Amniotic stem cell (primary cell): ENCODE measurements at regions not wholly inside any gene's neighbourhood (a gene's known extent, or its start where the extent isn't known, plus 50 kb on each side); places are given as distances from the start of the nearest gene placed in this dataset.
"Not testable (repeated sequence)": the region's sequence is repeated elsewhere in the genome, so short reads cannot be mapped to it uniquely, and the experiment has no call there.

Experiments used
- DNase-seq: peaks from one replicate; lab custom pipeline; 2025; lab: John Stamatoyannopoulos, UW

DNA sequence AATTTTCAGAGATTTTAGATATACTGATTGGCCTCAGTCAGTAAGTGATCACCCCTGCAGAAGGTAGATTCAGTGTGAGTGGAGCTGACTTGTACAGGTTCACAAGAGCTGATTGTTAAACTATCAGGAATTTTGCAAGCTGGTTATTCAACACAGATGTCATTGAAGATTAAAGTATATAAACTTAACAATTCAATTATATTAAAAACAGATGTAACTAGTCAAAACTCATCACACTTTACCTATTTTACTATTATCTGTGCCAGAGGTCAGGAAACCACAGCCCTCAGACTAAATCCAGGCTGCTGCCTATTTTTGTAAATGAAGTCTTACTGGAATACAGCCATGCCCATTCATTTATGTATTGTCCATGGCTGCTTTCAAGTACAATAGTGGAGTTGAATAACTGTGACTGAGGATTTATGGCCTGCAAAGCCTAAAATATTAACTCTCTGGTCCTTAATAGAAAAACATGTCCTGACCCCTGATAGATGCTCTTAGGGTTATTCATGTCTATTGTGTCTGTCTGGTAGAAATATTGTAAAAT lies 429.3 kb upstream of the PDZRN3 start:
- no peak for DNase-seq

DNA sequence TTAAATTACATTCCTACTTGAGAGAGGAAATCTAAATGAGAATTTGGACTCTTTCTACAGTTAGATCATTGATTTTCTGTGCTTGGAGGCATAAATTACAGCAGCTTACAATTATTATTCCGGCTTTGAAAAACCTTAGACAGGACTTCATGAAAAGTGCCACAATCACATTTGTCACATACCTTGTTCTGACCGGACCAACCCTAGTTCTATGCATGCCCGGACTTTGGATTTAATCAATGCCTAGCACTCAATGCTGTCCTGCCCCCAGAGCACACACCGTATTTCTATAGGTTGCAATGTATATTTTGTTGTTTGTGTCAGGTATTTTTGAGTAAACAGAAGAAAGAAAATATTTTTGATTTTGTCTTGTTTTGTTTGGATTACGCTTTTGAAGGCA lies 424.7 kb upstream of the PDZRN3 start:
- no peak for DNase-seq

DNA sequence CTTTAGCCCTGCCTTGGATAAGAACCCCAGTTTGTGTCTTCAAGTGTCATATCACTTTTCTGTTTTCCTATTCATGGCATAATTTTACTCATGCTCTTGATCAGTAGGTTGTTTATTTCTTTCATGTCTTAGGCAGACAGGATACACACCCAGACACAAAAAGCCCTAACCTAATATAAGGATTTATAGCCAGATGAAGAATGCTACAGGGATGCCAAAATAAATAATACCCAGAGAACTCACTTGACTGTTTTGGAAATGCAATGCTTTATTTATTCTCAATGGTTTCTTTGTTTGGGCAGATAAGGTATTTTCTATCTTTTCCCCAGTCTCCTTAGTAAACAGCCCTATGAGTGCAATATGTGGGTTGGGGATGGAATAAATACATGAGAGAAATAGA lies 424.0 kb upstream of the PDZRN3 start:
- DNase-seq = no peak

DNA sequence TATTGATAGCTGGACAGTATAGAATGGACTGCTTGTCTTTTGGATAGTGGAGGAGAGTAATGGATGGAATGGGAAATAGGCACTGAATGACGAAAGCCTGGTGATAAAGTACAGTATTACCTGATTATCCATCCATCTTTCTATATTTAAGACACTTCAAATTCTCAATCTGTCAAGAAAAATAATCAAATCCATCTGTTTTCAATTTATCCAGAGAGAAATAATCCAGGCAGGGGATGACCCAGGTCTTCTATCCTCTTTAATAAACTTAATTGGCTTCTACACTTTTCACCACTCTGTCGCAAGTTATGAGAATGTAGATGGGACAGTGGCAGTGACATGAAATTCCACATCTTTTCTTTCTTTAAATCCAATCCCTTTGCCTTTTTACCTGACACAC lies 420.3 kb upstream of the PDZRN3 start:
- no peak for DNase-seq

DNA sequence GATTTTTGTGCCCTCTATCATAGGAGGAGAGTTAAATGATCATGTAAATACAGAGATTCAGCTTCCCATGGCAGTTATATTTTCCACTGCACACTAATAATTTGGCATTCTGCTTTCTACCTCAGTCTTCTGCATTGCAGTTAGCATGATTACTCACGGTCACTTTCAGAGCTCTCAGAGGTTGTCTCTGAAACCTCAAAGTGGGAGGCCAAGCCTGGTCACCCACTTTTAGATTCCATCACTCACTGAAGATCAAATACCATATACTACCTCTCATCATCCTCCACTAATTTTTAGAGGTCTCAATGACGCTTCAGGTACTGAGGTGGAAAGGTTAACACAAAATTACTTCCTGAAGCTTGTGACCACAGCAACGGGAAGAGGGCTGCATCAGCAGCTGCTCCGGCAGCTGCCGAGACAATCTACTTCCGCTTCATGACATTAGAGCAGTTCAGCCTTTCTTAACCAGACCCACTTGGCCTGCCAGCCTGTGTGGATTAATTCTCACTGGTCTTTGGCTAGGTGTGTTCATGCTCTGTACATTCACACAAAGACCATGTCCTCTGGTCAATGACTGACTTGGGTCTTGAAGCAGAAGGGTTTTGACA lies 416.4 kb upstream of the PDZRN3 start:
- no peak for DNase-seq

DNA sequence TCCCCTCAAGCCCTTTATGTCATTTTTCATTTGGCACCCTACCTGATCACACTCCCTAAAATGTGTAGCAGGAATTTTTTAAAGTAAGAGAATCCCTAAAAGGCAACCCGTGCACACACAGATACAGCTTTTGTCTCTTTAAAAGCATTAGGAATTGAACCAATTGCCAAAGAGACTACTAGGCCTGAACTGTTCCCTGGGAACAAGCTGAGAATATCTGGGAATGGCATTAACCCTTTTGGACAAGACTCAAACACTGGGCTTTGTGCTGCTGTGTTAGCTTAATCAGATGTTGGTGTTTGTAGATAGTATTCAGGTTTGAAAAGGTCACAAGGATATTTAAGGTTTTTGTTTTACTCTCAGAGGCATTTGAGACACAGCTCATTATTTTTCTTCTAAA lies 414.4 kb upstream of the PDZRN3 start:
- no peak for DNase-seq

DNA sequence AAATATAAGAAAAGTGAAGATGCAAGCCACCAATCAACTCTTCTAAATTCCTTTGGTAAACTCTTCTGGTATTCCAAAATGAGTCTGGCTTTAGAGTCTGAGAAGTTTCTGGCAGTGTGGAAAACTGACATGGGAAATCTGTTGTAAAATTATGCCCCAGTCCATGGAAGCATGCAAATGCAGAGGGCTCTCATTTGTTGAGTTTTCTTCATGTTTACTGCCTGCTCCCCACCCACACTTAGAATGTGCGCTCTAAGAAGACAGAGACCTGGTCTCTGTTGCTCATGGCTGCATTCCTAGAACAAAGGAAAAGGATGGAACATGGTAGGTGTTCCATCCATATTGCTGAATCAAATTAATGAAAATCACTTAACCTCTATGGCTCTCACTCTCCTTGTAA lies 411.8 kb upstream of the PDZRN3 start:
- DNase-seq = no peak

DNA sequence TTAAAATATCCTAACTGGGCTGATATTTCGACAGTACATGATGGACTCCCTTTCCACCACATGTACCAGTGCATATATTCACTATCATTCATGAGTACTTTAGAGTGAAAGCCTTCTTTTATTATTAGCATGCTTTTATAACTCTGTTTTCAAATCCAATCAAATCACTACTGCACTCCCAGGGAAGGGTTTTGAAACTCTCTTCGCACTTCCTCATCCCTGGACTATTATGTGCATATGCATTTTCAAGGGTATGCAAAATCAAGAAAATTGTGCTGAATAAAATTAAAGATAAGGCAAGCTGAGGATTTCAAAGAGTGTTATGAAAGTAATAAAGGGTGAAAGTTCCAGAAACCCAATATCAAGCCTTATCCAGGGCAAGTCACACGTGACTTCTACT lies 411.4 kb upstream of the PDZRN3 start:
- no peak for DNase-seq

DNA sequence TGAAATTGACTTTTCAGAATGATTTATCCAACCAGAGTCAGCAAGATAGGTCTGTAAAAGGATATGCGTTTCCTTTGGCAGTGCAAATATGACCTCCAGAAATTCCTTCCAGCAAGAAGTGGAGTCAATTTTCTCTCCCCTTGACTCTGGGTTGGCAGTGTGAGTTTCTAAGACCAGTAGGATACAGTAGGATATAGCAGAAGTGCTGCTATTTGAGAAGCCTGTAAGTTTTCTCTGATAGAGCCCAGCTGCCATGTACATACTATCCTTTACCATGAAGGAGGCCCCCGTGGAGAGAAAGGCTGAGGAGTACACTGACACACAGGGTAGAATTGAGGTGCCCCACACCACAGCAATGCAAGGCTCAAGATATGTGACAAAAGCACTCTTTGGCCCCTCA lies 409.1 kb upstream of the PDZRN3 start:
- no peak for DNase-seq

DNA sequence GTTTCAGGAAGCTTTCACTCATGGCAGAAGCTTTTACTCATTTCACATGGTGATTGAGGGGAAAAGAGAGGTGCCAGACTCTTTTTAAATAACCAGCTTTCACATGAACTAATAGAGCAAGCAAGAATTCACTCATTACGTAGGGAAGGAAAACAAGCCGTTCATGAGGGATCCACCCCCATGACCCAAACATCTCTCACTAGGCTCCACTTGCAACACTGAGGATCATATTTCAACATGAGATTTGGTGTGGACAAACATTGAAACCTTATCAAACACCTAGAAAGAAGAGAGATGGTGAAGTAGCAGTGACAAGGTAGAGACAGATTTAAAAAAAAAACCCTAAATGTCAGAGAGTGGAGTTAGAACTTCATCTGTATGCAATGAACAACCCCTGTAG lies 408.6 kb upstream of the PDZRN3 start:
- no peak for DNase-seq

DNA sequence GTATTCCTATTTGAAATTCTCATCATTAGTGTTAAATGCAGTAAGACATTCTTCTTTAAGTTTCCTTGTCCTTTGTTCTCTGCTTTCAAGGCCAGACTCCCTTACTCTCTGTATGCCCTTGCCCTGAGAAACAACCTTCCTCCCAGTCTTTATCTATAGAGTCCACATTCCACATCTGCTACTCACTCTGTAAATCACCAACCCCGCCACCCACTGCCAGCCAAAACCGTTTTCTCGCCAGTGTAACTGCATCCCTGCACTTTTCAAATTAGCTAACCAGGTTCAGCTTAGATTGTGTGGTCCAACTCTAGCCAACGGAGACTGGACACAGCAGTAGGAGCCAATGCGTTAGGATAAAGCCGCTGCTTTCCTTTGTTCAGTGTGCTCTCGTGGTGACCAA lies 402.4 kb upstream of the PDZRN3 start:
- DNase-seq = no peak

DNA sequence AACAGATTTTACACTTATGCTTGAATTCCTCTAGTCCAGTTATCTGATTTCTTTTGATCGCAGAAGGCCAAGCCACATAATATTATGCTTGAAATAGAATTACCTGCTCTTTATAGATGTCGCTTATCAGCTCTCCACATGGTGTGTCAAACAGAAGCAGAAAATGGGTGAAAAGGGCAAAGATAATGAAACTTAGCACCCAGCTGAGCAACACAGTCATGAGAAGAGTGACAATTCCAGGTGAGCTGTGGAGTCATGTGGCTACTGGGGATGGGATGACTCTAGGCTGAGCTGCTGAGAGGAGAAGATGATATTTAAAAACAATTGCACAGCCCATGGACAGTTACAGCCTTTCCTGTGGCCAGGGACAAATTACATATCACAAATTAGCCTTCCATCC lies 398.7 kb upstream of the PDZRN3 start:
- DNase-seq = no peak

DNA sequence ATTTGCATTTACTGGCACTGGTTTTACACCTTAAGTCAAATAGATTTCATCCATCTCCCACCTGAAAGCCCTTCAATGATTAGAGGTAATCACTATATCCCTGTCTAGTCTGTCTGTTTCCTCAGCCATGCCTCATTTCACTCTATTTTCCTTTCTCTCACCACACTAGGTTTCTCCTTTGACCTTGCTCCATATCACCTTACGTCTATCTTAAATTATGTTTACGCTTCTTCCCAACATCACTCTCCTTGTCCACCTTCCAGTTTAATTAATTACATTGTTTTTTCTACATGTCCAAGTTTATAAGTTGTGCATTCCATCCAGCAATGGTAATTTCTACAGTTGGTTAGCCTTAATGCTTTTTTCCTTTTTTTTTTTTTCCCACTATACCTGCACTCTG lies 396.7 kb upstream of the PDZRN3 start:
- no peak for DNase-seq

DNA sequence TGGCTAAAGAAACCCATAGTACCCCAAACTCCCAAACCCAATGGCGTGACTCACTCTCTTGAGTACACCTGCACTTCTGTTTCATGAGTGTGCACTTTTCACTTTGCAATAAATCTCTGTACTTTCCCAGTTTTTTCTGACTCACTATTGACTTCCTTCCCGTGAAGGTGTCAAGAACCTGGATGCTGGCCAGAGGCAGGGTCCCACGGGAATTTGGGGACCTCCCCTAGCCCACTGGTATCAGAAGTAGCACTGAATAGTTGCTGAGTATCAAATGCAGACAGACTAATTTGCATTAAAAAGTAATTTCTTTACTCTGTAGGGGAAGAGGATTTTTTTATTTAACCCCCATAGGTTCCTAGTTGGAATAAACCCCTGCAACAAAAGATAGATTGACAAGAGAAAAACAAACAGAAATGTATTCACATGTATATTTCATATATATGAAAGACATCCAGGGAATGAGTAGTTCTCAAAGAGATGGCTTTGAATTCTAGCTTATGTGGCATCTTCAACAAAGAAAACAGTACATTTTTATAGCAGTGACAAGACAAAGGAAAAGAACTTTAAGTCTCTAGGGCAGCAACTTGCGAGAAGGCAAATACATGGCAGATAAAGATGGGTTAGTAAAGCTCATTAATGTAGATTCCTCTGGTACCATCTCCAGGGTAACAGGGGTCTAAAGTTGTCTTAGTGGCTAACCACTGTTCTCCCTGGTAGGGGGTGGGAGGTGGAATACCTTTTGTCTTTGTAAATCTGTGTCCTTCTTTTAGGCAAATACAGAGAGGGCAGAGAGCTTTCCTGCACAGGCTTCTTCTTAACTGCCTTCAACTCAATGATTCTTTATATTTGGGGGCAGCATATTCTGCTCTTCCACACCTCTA lies 385.5 kb upstream of the PDZRN3 start:
- DNase-seq = no peak

DNA sequence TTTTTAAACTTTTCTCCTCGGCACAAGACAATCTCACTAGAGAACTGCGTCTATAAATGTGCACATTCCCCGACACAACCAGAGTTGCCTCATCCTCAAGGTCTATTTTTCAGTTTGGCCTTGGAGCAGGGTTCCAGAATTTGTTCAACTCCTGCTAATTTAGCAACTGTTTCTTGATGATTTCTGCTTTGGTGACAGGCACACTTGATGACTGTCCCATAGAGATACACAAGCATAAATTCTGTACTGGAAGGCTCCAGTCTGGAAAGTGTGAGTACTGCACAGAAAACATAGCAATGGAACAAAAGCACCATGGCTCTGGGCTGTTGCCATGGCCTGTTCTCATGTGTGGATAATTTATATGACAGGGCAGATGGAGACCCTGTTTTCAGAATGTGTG lies 379.6 kb upstream of the PDZRN3 start:
- no peak for DNase-seq

DNA sequence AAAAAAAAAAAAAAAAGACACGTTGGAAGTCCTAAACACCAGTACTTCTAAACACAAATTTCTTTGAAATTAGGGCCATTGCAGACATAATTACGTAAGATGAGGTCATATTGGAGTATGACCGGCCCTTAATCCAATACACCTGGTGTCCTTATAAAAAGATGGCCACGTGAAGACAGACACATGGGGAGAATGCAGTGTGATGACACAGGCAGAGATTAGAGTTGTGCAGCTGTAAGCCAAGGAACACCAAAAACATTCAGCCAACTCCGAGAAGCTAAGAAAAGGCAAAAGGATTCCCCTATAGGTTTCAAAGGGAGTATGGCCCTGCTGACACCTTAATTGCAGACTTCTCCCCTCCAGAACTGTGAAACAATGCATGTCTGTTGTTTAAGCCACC lies 379.0 kb upstream of the PDZRN3 start:
- no peak for DNase-seq

DNA sequence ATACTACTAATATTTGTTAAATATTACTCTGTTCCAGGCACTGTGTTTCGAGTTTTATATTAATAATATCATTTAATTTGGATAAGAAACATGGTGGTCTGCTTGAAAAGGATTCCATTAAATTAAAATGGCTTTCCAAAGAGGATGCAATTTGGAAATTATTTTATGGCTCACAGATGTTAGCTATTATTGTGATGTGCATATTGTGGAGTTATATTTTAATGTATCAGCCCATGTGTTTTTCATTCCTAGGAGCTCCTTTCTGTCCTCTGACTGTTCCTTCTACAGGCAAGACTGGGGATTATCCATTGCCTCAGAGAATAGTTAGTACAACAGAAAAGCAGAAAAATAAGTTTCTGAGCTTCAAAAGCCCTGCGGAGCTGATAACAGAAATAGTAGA lies 376.7 kb upstream of the PDZRN3 start:
- DNase-seq = no peak

DNA sequence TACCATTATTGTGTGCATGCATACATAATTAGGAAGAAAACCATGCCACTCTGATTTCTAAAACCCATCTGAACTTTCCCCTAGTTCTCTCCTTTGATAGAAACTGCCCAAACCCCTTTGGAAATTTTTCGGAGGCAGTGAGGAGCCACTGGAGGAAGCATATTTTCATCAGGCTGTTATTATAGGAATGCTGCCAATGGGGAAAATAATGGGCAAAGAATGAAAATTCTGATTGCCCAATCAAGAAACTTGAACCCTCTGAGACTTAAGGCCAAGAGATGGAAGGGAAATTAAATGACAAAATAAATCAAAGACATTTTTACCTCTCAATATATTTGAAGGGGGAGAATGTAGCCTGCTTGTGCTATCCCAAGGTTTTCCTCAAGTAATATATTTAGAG lies 376.0 kb upstream of the PDZRN3 start:
- no peak for DNase-seq

DNA sequence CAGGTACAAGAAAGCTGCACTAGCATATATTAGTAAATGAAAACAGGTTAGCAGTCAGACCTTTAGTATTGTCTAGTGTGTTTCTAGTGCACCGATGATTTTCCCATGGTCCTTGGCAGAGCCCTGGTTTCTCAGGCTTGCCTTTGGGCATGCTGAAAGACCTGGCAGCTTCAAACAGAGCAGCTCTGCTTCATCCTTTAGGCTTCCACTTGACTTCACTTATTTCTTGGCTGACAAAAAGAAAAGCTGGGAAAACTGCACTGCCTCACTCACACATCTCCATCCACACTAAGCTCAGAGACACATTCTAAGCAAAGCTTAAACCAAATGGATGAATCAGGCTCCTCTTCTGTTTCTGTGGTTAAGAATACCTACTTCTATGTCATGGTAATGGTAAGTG lies 374.8 kb upstream of the PDZRN3 start:
- DNase-seq = no peak

DNA sequence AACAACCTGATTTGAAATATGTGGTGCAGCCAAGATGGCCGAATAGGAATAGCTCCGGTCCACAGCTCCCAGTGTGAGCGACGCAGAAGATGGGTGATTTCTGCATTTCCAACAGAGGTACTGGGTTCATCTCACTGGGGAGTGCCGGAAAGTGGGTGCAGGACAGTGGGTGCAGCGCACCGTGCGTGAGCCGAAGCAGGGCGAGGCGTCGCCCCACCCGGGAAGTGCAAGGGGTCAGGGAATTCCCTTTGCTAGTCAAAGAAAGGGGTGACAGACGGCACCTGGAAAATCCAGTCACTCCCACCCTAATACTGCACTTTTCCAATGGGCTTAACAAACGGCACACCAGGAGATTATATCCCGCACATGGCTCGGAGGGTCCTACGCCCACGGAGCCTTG lies 365.9 kb upstream of the PDZRN3 start:
- not testable (repeated sequence) for DNase-seq

DNA sequence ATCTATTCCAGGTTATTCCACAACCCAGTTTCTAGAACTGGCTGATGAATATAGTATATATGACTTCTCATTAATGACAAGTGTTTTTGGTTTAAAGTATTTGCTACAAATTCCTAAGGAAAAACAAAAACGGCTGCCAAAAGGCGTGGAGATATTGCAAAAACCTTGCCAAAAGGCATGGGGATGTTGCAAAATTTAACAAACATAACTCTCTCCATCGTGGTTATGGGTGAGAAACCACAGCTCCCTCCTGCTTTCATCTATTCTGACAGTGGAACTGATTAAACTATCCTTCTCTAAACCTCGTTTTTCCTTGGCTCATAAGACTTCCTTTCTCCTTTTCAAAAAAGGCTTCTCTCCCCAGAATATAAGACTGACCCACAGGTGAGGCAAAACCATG lies 342.0 kb upstream of the PDZRN3 start:
- DNase-seq = no peak

DNA sequence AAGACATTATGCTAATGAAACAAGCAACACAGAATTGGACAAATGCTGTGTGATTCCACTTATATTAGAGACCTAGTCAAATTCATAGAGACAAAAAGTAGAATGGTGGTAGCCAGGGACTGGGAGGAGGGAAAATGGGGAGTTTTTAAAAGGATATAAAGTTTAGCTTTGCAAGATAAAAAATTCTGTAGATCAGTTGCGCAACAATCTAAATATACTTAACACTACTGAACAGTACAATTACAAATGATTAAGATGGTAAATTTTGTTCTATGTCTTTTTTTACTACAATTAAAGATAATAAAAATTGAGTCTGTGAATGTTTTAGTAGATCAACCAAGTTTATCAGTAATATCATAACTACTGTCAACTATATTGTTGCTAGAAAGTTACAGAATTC lies 340.1 kb upstream of the PDZRN3 start:
- no peak for DNase-seq

DNA sequence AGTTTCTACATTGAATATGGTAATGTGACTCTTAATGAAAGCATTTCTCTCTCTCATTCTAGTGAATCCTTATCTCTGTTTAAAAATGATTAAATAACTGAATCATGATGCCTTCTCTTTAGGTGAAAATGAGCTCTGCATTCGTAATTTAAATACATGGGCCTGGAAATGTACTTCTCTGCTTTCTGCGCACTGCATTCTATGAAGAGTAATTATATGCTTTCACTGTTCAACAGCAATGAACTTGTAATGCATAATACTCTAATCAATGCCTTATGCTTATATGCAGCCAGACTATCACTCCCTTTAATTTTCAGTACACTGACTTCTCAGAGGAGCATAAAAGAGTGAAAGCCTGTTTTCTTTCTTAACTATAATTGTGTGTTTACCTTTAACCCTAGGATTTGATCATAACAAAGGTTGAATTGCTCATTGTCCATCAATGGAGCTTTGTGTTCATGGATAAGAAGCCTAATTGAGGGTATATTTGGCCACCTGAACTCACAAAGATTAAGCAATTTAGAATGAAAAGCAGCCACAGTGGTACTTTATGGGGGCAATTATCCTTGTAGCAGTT lies 330.8 kb upstream of the PDZRN3 start:
- no peak for DNase-seq
